ENCODE measurements at regions not wholly inside any gene's neighbourhood (a gene's known extent, or its start where the extent isn't known, plus 50 kb on each side); places are given as distances from the start of the nearest gene placed in this dataset.
A peak's percentile ranks its signal among the peaks of the same experiment; 100 is the strongest.

GRCh38 chr13:26471807-26472206, 85.7 kb upstream of the WASF3 start:
- no peaks in the 10 kb centered on the region for H3K27me3 ChIP-seq (ENCODE audit: insufficient read depth, low read depth, severe bottlenecking)
- peaks cover 2% of the 10 kb centered on the region for H3K9me3 ChIP-seq (ENCODE audit: severe bottlenecking)
- TF ChIP-seq CTCF (IDR thresholded peaks at IDR 0.05; ENCODE audit: low read depth, low read length) = no peak
- DNase-seq = peak; percentile 5
- no peaks in the 10 kb centered on the region for H3K36me3 ChIP-seq
- H3K4me3 ChIP-seq (ENCODE audit: low read depth, low read length) = no peak overlapping the region
- H3K27ac ChIP-seq = no peak overlapping the region

- H3K4me3 ChIP-seq (ENCODE audit: low read depth, low read length) = no peak overlapping the region
- TF ChIP-seq CTCF (IDR thresholded peaks at IDR 0.05; ENCODE audit: low read depth, low read length) = no peak
- H3K27ac ChIP-seq = no peak overlapping the region
- no peak for DNase-seq
- peaks cover 2% of the 10 kb centered on the region for H3K9me3 ChIP-seq (ENCODE audit: severe bottlenecking)
- no peaks in the 10 kb centered on the region for H3K36me3 ChIP-seq
- H3K27me3 ChIP-seq (ENCODE audit: insufficient read depth, low read depth, severe bottlenecking) = no peaks in the 10 kb centered on the region
These were observed 83.8 kb upstream of the WASF3 start for GRCh38 chr13:26473571-26474230.

- no peaks in the 10 kb centered on the region for H3K36me3 ChIP-seq
- no peak overlapping the region for H3K4me3 ChIP-seq (ENCODE audit: low read depth, low read length)
- no peaks in the 10 kb centered on the region for H3K27me3 ChIP-seq (ENCODE audit: insufficient read depth, low read depth, severe bottlenecking)
- no peak overlapping the region for H3K27ac ChIP-seq
- no peak for TF ChIP-seq CTCF (IDR thresholded peaks at IDR 0.05; ENCODE audit: low read depth, low read length)
- peak; percentile 10 for DNase-seq
- peaks cover 2% of the 10 kb centered on the region for H3K9me3 ChIP-seq (ENCODE audit: severe bottlenecking)
These were observed 83.2 kb upstream of the WASF3 start for GRCh38 chr13:26474286-26474685.

GRCh38 chr13:26475176-26476110, 82.0 kb upstream of the WASF3 start:
- Histone ChIP-seq H3K27ac (no peak overlapping the region), H3K4me3 (ENCODE audit: low read depth, low read length) (no peak overlapping the region)

GRCh38 chr13:26476111-26476781, 81.2 kb upstream of the WASF3 start:
- DNase-seq = no peak
- H3K4me3 ChIP-seq (ENCODE audit: low read depth, low read length) = no peak overlapping the region

More at GRCh38 chr13:26475176-26476110, 82.0 kb upstream of the WASF3 start:
- TF ChIP-seq CTCF (IDR thresholded peaks at IDR 0.05; ENCODE audit: low read depth, low read length) = no peak
- H3K36me3 ChIP-seq = no peaks in the 10 kb centered on the region
- H3K27me3 ChIP-seq (ENCODE audit: insufficient read depth, low read depth, severe bottlenecking) = no peaks in the 10 kb centered on the region
- peak; percentile 5 for DNase-seq
- H3K9me3 ChIP-seq (ENCODE audit: severe bottlenecking) = no peaks in the 10 kb centered on the region

More at GRCh38 chr13:26476111-26476781, 81.2 kb upstream of the WASF3 start:
- no peaks in the 10 kb centered on the region for H3K9me3 ChIP-seq (ENCODE audit: severe bottlenecking)
- H3K27me3 ChIP-seq (ENCODE audit: insufficient read depth, low read depth, severe bottlenecking) = no peaks in the 10 kb centered on the region
- no peak overlapping the region for H3K27ac ChIP-seq
- no peak for TF ChIP-seq CTCF (IDR thresholded peaks at IDR 0.05; ENCODE audit: low read depth, low read length)
- H3K36me3 ChIP-seq = no peaks in the 10 kb centered on the region
